GM19395 (cell line): ENCODE measurements at regions not wholly inside any gene's neighbourhood (a gene's known extent, or its start where the extent isn't known, plus 50 kb on each side); places are given as distances from the start of the nearest gene placed in this dataset.
"Not testable (repeated sequence)": the region's sequence is repeated elsewhere in the genome, so short reads cannot be mapped to it uniquely, and the experiment has no call there.

ENCODE experiments used
- ATAC-seq: cut with Tn5 transposase; IDR thresholded peaks from one replicate; pipeline ENCODE4 v1.9.1; 2021; ENCODE audit warnings: mild to moderate bottlenecking, moderate library complexity; ENCODE audit not compliant: unreplicated experiment

DNA sequence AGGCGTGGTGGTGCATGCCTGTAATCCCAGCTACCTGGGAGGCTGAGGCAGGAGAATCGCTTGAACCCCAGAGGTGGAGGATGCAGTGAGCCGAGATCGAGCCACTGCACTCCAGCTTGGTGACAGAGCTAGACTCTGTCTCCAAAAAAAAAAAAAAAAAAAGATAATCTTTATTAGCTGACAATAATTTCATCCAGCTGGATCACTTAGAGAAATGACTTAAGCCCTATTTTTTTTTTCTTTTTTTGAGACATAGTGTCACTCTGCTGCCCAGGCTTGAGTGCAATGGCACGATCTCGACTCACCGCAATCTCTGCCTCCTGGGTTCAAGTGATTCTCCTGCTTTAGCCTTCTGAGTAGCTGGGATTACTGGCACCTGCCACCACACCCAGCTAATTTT is 51.6 kb upstream of the MAP4K4 start:
- not testable (repeated sequence) for ATAC-seq

DNA sequence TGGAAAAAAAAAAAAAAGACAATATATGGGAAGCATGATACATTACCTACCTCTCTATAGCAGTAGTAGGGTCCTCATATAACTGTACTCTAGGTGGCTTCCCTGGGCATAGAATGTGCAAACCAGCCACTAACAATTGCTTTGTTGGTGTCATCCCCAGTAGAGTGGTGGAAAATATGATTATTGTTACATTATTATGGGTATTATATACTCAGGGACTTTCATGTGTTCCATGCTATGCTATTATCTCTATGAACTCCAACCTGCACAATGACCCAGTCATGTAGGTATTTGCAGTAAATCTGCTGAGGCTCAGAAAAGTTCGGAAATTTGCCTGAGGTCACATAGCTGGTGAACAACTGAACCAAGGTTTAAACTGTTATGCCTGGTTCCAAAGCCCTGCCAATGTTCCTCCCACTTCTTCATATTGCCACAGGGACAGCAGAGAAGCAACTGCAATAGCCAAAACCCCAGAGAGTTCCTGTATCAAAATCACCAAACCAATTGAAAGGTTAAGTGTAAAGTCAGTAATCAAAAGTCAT is 52.6 kb upstream of the MAP4K4 start:
- ATAC-seq = no peak

- no peak for ATAC-seq
These were observed 54.4 kb upstream of the MAP4K4 start for GRCh38 chr2:101643004-101643524.

- ATAC-seq = no peak
These were observed 58.5 kb upstream of the MAP4K4 start for GRCh38 chr2:101638817-101639605.

DNA sequence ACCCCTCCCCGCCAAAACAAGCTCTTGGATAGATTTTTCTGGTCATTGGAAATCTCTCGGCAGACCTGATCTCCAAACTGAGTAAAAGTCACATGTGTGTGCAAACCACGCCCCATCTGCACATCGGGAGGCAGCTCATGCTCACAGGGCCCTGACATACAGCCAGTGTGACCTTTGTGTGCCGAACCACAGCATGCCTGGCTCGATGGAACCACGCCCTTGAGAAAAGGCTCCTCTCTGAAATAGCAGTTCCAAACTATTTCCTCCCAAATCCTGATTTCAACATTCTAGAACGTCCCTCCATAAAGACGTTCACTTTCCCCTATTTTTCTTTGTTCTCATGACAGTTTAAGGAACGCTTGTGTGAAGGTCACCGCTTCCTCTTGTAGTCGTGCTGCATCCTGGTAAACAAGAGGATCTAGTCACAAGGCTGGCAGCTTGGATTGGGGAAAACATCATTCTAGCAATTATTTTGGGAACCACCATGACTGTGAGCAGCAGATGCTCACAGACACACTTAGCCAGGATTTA is 59.3 kb upstream of the MAP4K4 start:
- ATAC-seq = no peak

- ATAC-seq = no peak
These were observed 67.1 kb upstream of the MAP4K4 start for GRCh38 chr2:101630224-101630949.

- ATAC-seq = no peak
These were observed 69.5 kb upstream of the MAP4K4 start for GRCh38 chr2:101628030-101628392.

DNA sequence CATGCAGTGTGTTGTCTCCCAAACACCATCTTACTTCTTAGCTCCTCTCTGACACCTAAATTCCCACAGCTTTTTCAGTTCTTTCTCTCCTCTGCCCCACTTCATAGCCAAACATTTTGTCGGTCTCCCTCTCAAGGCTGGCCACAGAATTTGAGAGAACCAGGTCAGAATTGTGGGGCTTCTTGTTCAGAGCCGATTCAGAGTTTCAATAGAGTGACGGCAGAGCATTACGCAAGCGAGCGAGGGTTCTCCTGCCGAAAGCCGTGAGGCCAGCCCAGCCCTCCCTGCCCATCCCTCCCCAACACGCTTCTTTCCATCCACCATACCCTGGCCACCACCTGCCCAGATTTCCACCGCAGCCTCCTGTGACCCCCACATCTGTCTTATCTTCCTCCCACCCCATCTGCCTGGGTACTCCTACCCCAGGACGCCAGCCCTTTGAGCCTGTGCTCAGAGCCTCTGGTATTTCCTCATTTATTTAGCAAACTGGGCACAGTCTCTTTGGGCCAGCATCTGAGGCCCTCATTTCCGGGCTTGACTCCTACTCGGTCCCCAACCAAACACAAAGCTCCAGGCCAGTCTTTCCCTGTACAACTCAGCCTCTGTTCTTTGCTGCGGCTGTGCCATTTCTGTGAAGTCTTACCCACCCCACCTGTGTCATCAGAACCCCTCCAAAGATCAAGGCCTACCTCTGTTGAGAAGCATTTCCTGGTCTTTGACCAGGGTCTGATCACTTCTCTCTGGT is 70.0 kb upstream of the MAP4K4 start:
- no peak for ATAC-seq

DNA sequence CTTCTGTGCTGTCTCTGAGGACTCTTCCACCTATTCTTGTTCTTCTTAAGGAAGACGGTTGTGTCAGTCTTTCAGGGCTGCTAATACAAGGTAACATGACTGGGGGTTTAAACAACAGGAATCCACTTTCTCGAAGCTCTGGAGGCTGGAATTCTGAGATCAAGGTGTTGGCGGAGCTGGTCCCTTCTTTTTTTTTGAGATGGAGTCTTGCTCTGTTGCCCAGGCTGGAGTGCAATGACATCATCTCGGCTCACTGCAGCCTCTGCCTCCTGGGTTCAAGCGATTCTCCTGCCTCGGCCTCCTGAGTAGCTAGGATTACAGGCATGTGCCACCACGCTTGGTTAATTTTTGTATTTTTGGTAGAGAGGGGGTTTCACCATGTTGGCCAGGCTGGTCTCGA is 71.7 kb upstream of the MAP4K4 start:
- ATAC-seq = not testable (repeated sequence)

- ATAC-seq = no peak
These were observed 72.1 kb upstream of the MAP4K4 start for GRCh38 chr2:101625387-101625786.

DNA sequence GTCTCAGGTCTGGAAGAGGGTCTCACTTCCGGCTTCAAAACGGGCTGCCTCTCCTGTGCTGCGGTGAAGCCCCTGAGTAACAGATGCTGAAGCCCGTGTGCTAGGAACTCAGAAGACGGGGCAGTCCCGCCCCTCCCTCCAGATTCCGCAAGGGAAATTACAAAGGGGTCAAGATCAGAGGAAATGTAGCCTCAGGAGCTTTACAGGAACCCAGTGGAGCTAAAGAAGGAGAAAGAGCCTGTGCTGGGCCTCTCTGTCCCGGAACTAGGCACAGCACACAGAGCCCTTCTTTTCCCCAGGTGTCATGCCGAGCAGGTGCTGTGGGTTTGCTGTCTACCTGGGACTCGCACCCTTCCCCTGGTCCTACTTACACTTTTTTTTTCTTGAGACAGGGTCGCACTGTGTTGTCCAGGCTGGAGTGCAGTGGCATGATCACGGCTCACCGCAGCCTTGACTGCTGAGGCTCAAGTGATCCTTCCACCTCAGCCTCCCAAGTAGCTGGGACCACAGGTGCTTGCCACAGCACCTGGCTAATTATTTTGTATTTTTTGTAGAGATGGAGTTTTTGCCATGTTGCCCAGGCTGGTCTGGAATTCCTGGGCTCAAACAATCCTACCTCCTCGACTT is 72.7 kb upstream of the MAP4K4 start:
- ATAC-seq = no peak

DNA sequence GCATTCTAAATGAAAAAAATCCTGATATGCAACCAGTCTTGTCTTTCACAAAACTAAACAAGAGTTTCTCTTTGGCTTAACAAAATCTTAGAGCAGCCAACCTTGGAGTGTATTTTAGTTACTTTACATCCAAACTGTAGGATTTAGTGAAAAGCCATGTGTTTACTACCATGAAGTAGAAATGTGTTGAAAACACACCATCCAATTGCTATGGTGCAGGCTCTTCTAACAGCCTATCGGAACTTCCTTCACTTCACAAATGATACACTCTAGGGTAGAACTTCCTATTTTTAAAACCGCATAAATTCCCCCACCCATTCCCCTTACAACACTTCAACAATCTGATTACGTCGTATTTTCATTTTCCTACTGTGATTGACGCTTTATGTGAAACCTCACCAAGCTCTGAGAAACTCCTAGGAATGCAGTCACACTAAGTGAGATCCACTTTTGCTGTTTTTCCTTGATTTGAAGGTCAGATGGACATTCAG is 74.4 kb upstream of the MAP4K4 start:
- peak; percentile 80 for ATAC-seq

DNA sequence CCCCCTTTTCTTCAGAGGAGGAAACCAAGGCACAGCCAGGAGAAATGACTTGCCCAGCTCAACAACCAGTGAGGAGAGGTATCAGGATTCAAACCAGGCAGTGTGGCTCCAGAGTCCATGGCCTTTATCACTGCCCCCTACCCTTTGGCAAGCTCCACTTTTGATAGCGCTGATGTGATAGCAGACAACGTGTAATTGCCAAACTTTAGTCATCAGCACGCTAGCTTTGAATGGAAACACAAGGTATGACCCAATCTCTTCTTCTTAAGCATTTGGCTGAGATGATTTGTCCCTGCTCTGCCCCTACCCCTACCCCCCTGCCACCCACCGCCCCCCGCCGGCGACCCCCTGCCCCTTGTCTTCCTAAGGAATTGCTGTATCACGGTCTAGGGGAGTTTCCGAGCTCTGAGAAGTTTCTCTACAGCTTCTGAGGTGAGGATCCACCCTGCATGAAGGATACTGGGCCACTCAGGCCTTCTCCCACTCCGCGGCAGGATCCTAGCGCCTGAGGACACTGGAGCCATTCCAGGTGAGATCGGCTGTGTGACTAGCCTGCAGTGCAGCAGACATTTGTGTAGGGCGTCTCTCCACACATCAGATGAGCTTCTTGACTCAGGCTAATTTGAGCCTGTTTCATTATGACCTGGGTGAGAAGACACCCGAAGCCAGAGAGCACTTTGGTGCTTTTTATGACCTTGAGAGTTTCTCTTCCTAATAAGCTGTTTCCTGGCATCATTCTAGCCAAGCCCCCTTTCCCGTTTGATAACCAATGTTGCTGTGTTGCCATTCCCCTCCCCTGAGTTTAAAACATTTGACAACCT is 75.1 kb upstream of the MAP4K4 start:
- ATAC-seq = peak; percentile 88

DNA sequence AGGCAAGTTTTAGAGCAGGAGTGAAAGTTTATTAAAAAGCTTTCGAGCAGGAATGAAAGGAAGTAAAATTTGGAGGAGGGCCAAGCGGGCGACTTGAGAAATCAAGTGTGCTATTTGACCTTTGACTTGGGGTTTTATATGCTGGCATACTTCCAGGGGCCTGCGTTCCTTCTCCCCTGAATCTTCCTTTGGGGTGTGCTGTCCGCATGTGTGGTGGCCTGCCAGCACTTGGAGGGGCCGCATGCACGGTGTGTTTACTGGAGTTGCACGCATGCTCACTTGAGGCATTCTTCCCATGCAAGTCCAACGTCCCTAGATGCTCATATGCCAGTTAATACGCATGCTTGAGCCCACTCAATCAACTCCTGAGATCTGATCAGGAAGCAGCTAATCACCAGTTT is 78.3 kb upstream of the MAP4K4 start:
- ATAC-seq = no peak

DNA sequence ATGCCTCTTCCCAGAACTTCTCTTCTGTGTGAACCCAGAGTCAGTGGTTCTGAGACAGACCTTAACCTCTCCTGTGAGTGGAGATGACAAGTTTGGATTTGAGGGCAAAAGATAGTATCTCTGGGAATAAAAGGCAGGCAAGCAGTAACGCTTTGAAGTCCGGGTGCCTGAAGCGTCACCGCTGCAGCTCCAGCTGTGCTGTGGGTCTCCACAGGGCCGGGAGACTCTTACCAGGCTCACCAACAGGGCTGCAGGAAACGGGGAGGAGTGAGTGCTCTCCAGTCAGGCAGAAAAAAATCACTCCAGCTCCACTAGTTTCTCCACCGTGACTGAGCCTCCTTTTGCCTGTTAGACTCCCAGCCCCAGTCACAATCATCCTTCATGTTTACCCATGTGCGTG is 79.7 kb upstream of the MAP4K4 start:
- no peak for ATAC-seq

DNA sequence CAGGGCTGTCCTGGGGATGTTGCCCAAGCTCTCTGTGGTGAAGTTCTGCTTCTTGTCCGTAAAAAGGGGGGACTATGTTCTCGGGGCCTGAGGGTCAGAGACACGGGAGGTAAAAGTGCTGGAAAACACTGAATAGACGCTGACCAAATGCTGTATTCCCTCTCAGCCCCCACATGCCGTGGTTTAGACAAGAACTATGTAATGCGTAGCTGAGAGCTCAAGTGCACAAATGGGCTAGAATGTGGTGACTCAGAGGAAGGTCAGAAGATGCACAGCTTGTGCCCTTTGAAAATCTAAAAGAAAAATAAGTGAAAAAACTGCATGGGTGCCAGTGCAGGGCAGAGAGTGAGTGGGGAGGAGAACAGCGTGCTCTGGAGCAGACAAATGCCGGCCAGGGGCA is 80.3 kb upstream of the MAP4K4 start:
- ATAC-seq = no peak

- ATAC-seq = no peak
These were observed 83.3 kb upstream of the MAP4K4 start for GRCh38 chr2:101614127-101614759.

GRCh38 chr2:101613056-101613704 is 84.3 kb upstream of the MAP4K4 start:
- no peak for ATAC-seq

DNA sequence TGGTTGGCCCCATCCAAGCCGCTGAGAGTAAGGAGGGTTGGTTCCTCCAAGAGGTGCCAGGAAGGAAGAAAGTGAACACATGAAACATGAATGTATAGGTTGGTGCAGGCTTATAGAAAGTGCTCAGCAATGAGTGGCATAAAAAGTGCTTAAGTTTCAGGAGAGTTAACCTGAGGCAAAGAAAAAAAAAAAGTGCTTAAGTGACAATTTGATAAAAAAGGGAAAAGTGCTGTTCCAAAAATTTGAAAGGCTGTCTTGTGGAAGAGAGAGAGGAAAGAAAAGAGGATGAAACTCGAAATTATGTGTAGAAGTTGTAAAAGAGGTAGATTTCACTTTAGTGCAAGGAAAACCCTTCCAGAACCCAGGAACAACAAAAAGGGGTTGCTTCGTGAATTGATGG is 85.5 kb upstream of the MAP4K4 start:
- ATAC-seq = no peak
